Astrocyte (in vitro differentiated cells and primary cell): ENCODE measurements at regions not wholly inside any gene's neighbourhood (a gene's known extent, or its start where the extent isn't known, plus 50 kb on each side); places are given as distances from the start of the nearest gene placed in this dataset.

ENCODE experiments used
- DNase-seq: peaks from one replicate; pipeline ENCODE4 v3.0.0-alpha.2; 2010; ENCODE audit warnings: low read depth
- FAIRE-seq: peaks from 2 replicates; lab custom pipeline; 2011; peaks lifted over from hg19 to GRCh38; lab: Jason Lieb, UNC
- H2AFZ ChIP-seq: 2 replicates; pipeline ENCODE4 v1.6.0; 2012; ENCODE audit warnings: low read depth, low read length, inconsistent platforms
- H3K27ac ChIP-seq: 2 replicates; pipeline ENCODE4 v1.5.1; 2011; ENCODE audit warnings: low read depth, low read length, inconsistent platforms
- H3K27me3 ChIP-seq: 2 replicates; pipeline ENCODE4 v1.6.0; 2011; ENCODE audit warnings: low read length, inconsistent platforms; ENCODE audit not compliant: insufficient read depth
- H3K36me3 ChIP-seq: 2 replicates; pipeline ENCODE4 v1.5.1; 2011; ENCODE audit warnings: low read length, inconsistent platforms; ENCODE audit not compliant: insufficient read depth
- H3K4me1 ChIP-seq: 2 replicates; pipeline ENCODE4 v1.5.1; 2011; ENCODE audit warnings: low read length, inconsistent platforms; ENCODE audit not compliant: insufficient read depth
- H3K4me2 ChIP-seq: 2 replicates; pipeline ENCODE4 v1.6.0; 2012; ENCODE audit warnings: low read length, inconsistent platforms
- H3K4me3 ChIP-seq: 2 replicates; pipeline ENCODE4 v1.5.1; 2011; ENCODE audit warnings: low read depth, mild to moderate bottlenecking, low read length, inconsistent platforms; ENCODE audit not compliant: insufficient read depth
- H3K79me2 ChIP-seq: 2 replicates; pipeline ENCODE4 v1.6.0; 2012; ENCODE audit warnings: mild to moderate bottlenecking, low read length, inconsistent platforms; ENCODE audit not compliant: insufficient read depth
- H3K9ac ChIP-seq: 2 replicates; pipeline ENCODE4 v1.6.0; 2012; ENCODE audit warnings: mild to moderate bottlenecking, low read length, inconsistent platforms
- H3K9me3 ChIP-seq: 2 replicates; pipeline ENCODE4 v1.5.1; 2012; ENCODE audit warnings: low read depth, mild to moderate bottlenecking, low read length, inconsistent platforms; ENCODE audit not compliant: insufficient read depth
- H4K20me1 ChIP-seq: 2 replicates; pipeline ENCODE4 v1.6.0; 2012; ENCODE audit warnings: low read length, inconsistent platforms; ENCODE audit not compliant: insufficient read depth
- H3K27ac Mint-ChIP-seq: one replicate; pipeline ENCODE4 v1.8.0; 2021; ENCODE audit warnings: mild to moderate bottlenecking, mixed read lengths; ENCODE audit not compliant: unreplicated experiment
- H3K27me3 Mint-ChIP-seq: one replicate; pipeline ENCODE4 v1.8.0; 2021; ENCODE audit warnings: low read depth, mixed read lengths; ENCODE audit not compliant: unreplicated experiment
- H3K36me3 Mint-ChIP-seq: one replicate; pipeline ENCODE4 v1.8.0; 2021; ENCODE audit warnings: low read depth, mixed read lengths; ENCODE audit not compliant: unreplicated experiment
- H3K4me1 Mint-ChIP-seq: one replicate; pipeline ENCODE4 v1.8.0; 2021; ENCODE audit warnings: low read depth, mixed read lengths; ENCODE audit not compliant: unreplicated experiment
- H3K4me3 Mint-ChIP-seq: one replicate; pipeline ENCODE4 v1.8.0; 2021; ENCODE audit warnings: mild to moderate bottlenecking, moderate library complexity, mixed read lengths; ENCODE audit not compliant: unreplicated experiment
- H3K9me3 Mint-ChIP-seq: one replicate; pipeline ENCODE4 v1.8.0; 2021; ENCODE audit warnings: mild to moderate bottlenecking, mixed read lengths; ENCODE audit not compliant: unreplicated experiment
- EZH2 ChIP-seq: IDR thresholded peaks from 2 replicates; pipeline ENCODE4 v1.6.1; 2012; ENCODE audit warnings: mild to moderate bottlenecking, low read length, inconsistent platforms; ENCODE audit not compliant: insufficient read depth
- TF ChIP-seq, protein P1 (sequence below): IDR thresholded peaks from 2 replicates; pipeline ENCODE4 v1.5.1; 2011; ENCODE audit warnings: low read depth, mild to moderate bottlenecking, inconsistent platforms, low read length, moderate library complexity; ENCODE audit not compliant: insufficient read depth

DNA sequence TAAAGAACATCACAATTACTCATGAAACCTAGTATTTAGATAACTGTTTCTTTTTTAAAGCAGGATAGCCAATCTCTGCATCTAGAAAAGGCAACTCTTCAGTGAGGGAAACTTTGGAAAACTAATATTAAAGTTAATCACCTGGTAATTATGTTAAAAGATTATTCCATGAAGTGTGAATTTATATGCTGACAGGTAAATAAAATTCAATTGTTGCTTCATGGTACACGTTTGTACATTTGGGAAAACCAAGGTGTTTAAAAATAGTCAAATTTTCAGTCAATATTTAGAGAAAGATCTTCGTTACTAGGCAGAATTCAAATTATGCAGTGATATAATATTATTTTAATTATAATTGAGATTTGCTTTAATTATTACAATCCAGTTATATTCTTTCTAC lies 100.1 kb upstream of the LRFN5 start:
- H3K9me3 Mint-ChIP-seq: no peaks in the 10 kb centered on the region

DNA sequence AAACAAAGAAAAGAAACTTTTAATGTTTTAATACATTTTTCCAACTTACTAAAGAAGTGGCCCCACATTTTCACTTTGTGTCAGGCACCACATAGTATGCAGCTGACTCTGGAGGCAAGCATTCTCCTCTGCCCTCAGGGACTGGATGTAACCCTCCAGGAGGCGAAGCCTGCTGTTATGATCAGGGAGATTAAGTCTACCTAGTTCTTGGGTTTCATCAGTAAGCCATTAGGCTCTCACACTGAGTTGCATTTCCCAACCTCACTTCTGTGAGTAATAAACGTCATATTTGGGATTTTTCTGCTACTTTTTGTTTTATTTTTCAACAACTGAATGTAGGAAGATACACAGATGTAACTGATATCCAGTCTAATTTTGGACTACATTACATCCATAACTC lies 101.2 kb upstream of the LRFN5 start:
- Mint-ChIP-seq H3K36me3 (no peaks in the 10 kb centered on the region), H3K4me1 (no peaks in the 10 kb centered on the region), H3K27me3 (no peaks in the 10 kb centered on the region), H3K9me3 (no peaks in the 10 kb centered on the region), H3K27ac (no peak overlapping the region), H3K4me3 (no peak overlapping the region)
- no peak overlapping the region for H3K27ac ChIP-seq
- FAIRE-seq (no peak), DNase-seq (no peak)
- H4K20me1 ChIP-seq: no peaks in the 10 kb centered on the region
- H3K9ac ChIP-seq: no peak overlapping the region
- H3K4me3 ChIP-seq: no peak overlapping the region
- H3K27me3 ChIP-seq: no peaks in the 10 kb centered on the region
- no peaks in the 10 kb centered on the region for H3K36me3 ChIP-seq
- no peaks in the 10 kb centered on the region for H3K79me2 ChIP-seq
- H3K4me1 ChIP-seq: no peaks in the 10 kb centered on the region
- H3K4me2 ChIP-seq: no peak overlapping the region
- H3K9me3 ChIP-seq: no peaks in the 10 kb centered on the region
- TF ChIP-seq, protein P1, sequence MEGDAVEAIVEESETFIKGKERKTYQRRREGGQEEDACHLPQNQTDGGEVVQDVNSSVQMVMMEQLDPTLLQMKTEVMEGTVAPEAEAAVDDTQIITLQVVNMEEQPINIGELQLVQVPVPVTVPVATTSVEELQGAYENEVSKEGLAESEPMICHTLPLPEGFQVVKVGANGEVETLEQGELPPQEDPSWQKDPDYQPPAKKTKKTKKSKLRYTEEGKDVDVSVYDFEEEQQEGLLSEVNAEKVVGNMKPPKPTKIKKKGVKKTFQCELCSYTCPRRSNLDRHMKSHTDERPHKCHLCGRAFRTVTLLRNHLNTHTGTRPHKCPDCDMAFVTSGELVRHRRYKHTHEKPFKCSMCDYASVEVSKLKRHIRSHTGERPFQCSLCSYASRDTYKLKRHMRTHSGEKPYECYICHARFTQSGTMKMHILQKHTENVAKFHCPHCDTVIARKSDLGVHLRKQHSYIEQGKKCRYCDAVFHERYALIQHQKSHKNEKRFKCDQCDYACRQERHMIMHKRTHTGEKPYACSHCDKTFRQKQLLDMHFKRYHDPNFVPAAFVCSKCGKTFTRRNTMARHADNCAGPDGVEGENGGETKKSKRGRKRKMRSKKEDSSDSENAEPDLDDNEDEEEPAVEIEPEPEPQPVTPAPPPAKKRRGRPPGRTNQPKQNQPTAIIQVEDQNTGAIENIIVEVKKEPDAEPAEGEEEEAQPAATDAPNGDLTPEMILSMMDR: no peak
- TF ChIP-seq EZH2: no peak
- no peak overlapping the region for H2AFZ ChIP-seq

More for the DNA sequence above, 100.1 kb upstream of the LRFN5 start:
- no peaks in the 10 kb centered on the region for H3K4me1 ChIP-seq
- H3K36me3 ChIP-seq: no peaks in the 10 kb centered on the region
- H3K9me3 ChIP-seq: no peaks in the 10 kb centered on the region
- no peaks in the 10 kb centered on the region for H3K79me2 ChIP-seq
- no peak for TF ChIP-seq EZH2
- TF ChIP-seq, protein P1: no peak
- Mint-ChIP-seq H3K27ac (no peak overlapping the region), H3K36me3 (no peaks in the 10 kb centered on the region), H3K4me3 (no peak overlapping the region), H3K27me3 (no peaks in the 10 kb centered on the region), H3K4me1 (no peaks in the 10 kb centered on the region)
- no peak for FAIRE-seq
- H3K27me3 ChIP-seq: no peaks in the 10 kb centered on the region
- H3K4me2 ChIP-seq: no peak overlapping the region
- H2AFZ ChIP-seq: no peak overlapping the region
- no peak for DNase-seq
- H3K27ac ChIP-seq: no peak overlapping the region
- no peak overlapping the region for H3K9ac ChIP-seq
- no peaks in the 10 kb centered on the region for H4K20me1 ChIP-seq
- no peak overlapping the region for H3K4me3 ChIP-seq

DNA sequence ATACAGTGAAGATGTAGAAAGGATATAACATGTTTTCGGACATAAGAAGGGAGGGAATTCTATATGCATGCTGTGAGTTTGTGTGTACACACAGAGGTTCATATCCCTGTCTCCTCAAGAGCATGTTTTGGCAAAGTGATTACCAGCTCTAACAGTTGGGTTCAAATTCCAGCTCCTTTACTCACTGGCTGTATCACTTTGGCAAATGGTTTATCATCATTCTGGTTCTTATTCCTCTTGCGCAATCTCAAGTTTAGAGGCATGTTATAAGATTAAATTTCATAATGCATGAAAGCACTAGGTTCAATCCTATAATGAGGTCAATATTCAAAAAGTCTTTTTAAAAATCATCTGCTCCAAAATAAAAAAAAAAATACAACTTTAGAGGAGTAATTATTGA lies 107.7 kb upstream of the LRFN5 start:
- H3K27me3 ChIP-seq: no peaks in the 10 kb centered on the region
- Mint-ChIP-seq H3K36me3 (no peaks in the 10 kb centered on the region), H3K9me3 (no peaks in the 10 kb centered on the region), H3K27ac (no peak overlapping the region), H3K27me3 (no peaks in the 10 kb centered on the region), H3K4me1 (no peaks in the 10 kb centered on the region), H3K4me3 (no peak overlapping the region)
- H3K4me1 ChIP-seq: no peaks in the 10 kb centered on the region
- TF ChIP-seq EZH2: no peak
- TF ChIP-seq, protein P1: no peak
- H3K36me3 ChIP-seq: no peaks in the 10 kb centered on the region
- no peak overlapping the region for H3K27ac ChIP-seq
- H3K9me3 ChIP-seq: no peaks in the 10 kb centered on the region
- no peak overlapping the region for H3K4me2 ChIP-seq
- H3K4me3 ChIP-seq: no peak overlapping the region
- no peak for DNase-seq
- H4K20me1 ChIP-seq: no peaks in the 10 kb centered on the region
- no peak overlapping the region for H2AFZ ChIP-seq
- FAIRE-seq: no peak
- H3K9ac ChIP-seq: no peak overlapping the region
- H3K79me2 ChIP-seq: no peaks in the 10 kb centered on the region
